ENCODE measurements at regions not wholly inside any gene's neighbourhood (a gene's known extent, or its start where the extent isn't known, plus 50 kb on each side); places are given as distances from the start of the nearest gene placed in this dataset.
"Not testable (repeated sequence)": the region's sequence is repeated elsewhere in the genome, so short reads cannot be mapped to it uniquely, and the experiment has no call there.

GRCh38 chr5:93933269-93933668, 191.9 kb upstream of the POU5F2 start:
- DNase-seq (ENCODE audit: low read depth in 2 of 2) = not testable (repeated sequence)

GRCh38 chr5:93930098-93930497, 188.7 kb upstream of the POU5F2 start:
- peak; percentile 17 to 23 for DNase-seq (ENCODE audit: low read depth in 2 of 2)

GRCh38 chr5:93929131-93929530, 187.7 kb upstream of the POU5F2 start:
- no peak for DNase-seq (ENCODE audit: low read depth in 2 of 2)

GRCh38 chr5:93926831-93927620, 185.6 kb upstream of the POU5F2 start:
- no peak for DNase-seq (ENCODE audit: low read depth in 2 of 2)

GRCh38 chr5:93925321-93925720, 183.9 kb upstream of the POU5F2 start:
- DNase-seq (ENCODE audit: low read depth in 2 of 2) = peak; percentile 9 to 38

GRCh38 chr5:93924628-93925027, 183.2 kb upstream of the POU5F2 start:
- no peak for DNase-seq (ENCODE audit: low read depth in 2 of 2)

GRCh38 chr5:93922551-93922950, 181.2 kb upstream of the POU5F2 start:
- DNase-seq (ENCODE audit: low read depth in 2 of 2) = no peak

GRCh38 chr5:93921001-93921400, 179.6 kb upstream of the POU5F2 start:
- no peak for DNase-seq (ENCODE audit: low read depth in 2 of 2)

- no peak for DNase-seq (ENCODE audit: low read depth in 2 of 2)
These were observed 175.5 kb upstream of the POU5F2 start for GRCh38 chr5:93916872-93917271.

GRCh38 chr5:93915142-93915553, 173.7 kb upstream of the POU5F2 start:
- peak; percentile 57 to 68 for DNase-seq (ENCODE audit: low read depth in 2 of 2)

GRCh38 chr5:93911609-93912008, 170.2 kb upstream of the POU5F2 start:
- no peak for DNase-seq (ENCODE audit: low read depth in 2 of 2)

GRCh38 chr5:93909356-93909755, 168.0 kb upstream of the POU5F2 start:
- DNase-seq (ENCODE audit: low read depth in 2 of 2) = peak in 1 of 2 donors; percentile 33

GRCh38 chr5:93904917-93905316, 163.5 kb upstream of the POU5F2 start:
- DNase-seq (ENCODE audit: low read depth in 2 of 2) = no peak

- DNase-seq (ENCODE audit: low read depth in 2 of 2) = no peak
These were observed 160.9 kb upstream of the POU5F2 start for GRCh38 chr5:93902288-93902687.

- DNase-seq (ENCODE audit: low read depth in 2 of 2) = peak in 1 of 2 donors; percentile 5
These were observed 157.7 kb upstream of the POU5F2 start for GRCh38 chr5:93899026-93899600.

- peak; percentile 41 to 44 for DNase-seq (ENCODE audit: low read depth in 2 of 2)
These were observed 153.4 kb upstream of the POU5F2 start for GRCh38 chr5:93894601-93895354.

GRCh38 chr5:93893075-93893474, 151.7 kb upstream of the POU5F2 start:
- no peak for DNase-seq (ENCODE audit: low read depth in 2 of 2)

GRCh38 chr5:93892481-93892880, 151.1 kb upstream of the POU5F2 start:
- DNase-seq (ENCODE audit: low read depth in 2 of 2) = no peak

- DNase-seq (ENCODE audit: low read depth in 2 of 2) = no peak
These were observed 150.4 kb upstream of the POU5F2 start for GRCh38 chr5:93891491-93892480.

GRCh38 chr5:93890657-93891056, 149.3 kb upstream of the POU5F2 start:
- DNase-seq (ENCODE audit: low read depth in 2 of 2) = peak in 1 of 2 donors; percentile 31

- DNase-seq (ENCODE audit: low read depth in 2 of 2) = no peak
These were observed 146.3 kb upstream of the POU5F2 start for GRCh38 chr5:93887678-93888077.
